SK-N-SH (cell line): ENCODE measurements at regions not wholly inside any gene's neighbourhood (a gene's known extent, or its start where the extent isn't known, plus 50 kb on each side); places are given as distances from the start of the nearest gene placed in this dataset.

Experiments used
- CTCF ChIA-PET: fragments of 300-600, 350-600 bp; formaldehyde crosslinking; extraction: SDS; loops from one replicate; lab custom pipeline; 2021; lab: Yijun Ruan, JAX
- POLR2A ChIA-PET: fragments of 350-600 bp; sonication (Branson Sonifier 250); formaldehyde crosslinking; extraction: SDS; loops from one replicate; lab custom pipeline; 2020; ENCODE audit warnings: antibody characterized with exemption, inconsistent platforms; lab: Yijun Ruan, JAX
- DNase-seq: peaks from one replicate; pipeline ENCODE4 v3.0.0; 2012
- H2AFZ ChIP-seq: fragments of 200-600 bp; sonication (generic); 2 replicates; pipeline ENCODE4 v1.8.1; 2016; ENCODE audit warnings: antibody characterized with exemption, mild to moderate bottlenecking, low read depth
- H3F3A ChIP-seq: fragments of 200-600 bp; sonication (generic); replicated peaks from 2 replicates; pipeline ENCODE3; 2016; ENCODE audit warnings: antibody characterized with exemption, mild to moderate bottlenecking; ENCODE audit not compliant: insufficient read depth
- H3K27ac ChIP-seq, 2 experiments: fragments of 200-500 bp in 1 of 2; fragments of 200-600 bp in 1 of 2; sonication (Bioruptor generic) in 1 of 2; sonication (generic), shearing (Covaris generic) in 1 of 2; 2 replicates each; pipeline versions ENCODE4 v1.5.1 to v1.6.1; 2014 to 2016; ENCODE audit warnings: low read depth in 2 of 2, inconsistent platforms in 1 of 2, low read length in 1 of 2, mild to moderate bottlenecking in 1 of 2, mixed read lengths in 1 of 2
- H3K27me3 ChIP-seq: fragments of 200-600 bp; sonication (generic), shearing (Covaris generic); 2 replicates; pipeline ENCODE4 v1.6.1; 2016; ENCODE audit warnings: mixed run types; ENCODE audit not compliant: insufficient read depth
- H3K36me3 ChIP-seq, 2 experiments: fragments of 200-500 bp in 1 of 2; fragments of 200-600 bp in 1 of 2; sonication (Bioruptor generic) in 1 of 2; sonication (generic) in 1 of 2; replicated peaks in 1 of 2; 2 replicates each; pipeline versions ENCODE3 to v1.5.1; 2014 to 2016; ENCODE audit warnings: low read length in 1 of 2, mild to moderate bottlenecking in 1 of 2; ENCODE audit not compliant: insufficient read depth in 2 of 2, control insufficient read depth in 1 of 2
- H3K4me1 ChIP-seq, 2 experiments: fragments of 200-500 bp in 1 of 2; fragments of 200-600 bp in 1 of 2; sonication (Bioruptor generic) in 1 of 2; sonication (generic), shearing (Covaris generic) in 1 of 2; 2 replicates each; pipeline versions ENCODE4 v1.5.1 to v1.6.1; 2014 to 2016; ENCODE audit warnings: low read depth in 1 of 2, low read length in 1 of 2, mixed run types in 1 of 2; ENCODE audit not compliant: insufficient read depth in 2 of 2, control insufficient read depth in 1 of 2
- H3K4me2 ChIP-seq: fragments of 200-600 bp; sonication (generic), shearing (Covaris generic); 2 replicates; pipeline ENCODE4 v1.6.1; 2017; ENCODE audit warnings: mixed run types
- H3K4me3 ChIP-seq, 2 experiments: fragments of 200-500 bp in 1 of 2; fragments of 200-600 bp in 1 of 2; sonication (Bioruptor generic) in 1 of 2; sonication (generic), shearing (Covaris generic) in 1 of 2; 2 replicates each; pipeline versions ENCODE4 v1.5.1 to v1.8.1; 2014 to 2016; ENCODE audit warnings: low read depth in 2 of 2, inconsistent platforms in 1 of 2, low read length in 1 of 2, mild to moderate bottlenecking in 1 of 2, mixed read lengths in 1 of 2, moderate library complexity in 1 of 2
- H3K79me2 ChIP-seq: fragments of 200-600 bp; sonication (generic); 2 replicates; pipeline ENCODE4 v1.8.1; 2017; ENCODE audit warnings: mild to moderate bottlenecking; ENCODE audit not compliant: insufficient read depth
- H3K9ac ChIP-seq: fragments of 200-600 bp; sonication (generic); 2 replicates; pipeline ENCODE4 v1.6.1; 2017; ENCODE audit warnings: mixed run types
- H3K9me2 ChIP-seq: fragments of 200-600 bp; sonication (generic); 2 replicates; pipeline ENCODE4 v1.6.1; 2017; ENCODE audit warnings: mixed run types
- H3K9me3 ChIP-seq: fragments of 200-600 bp; sonication (generic); 2 replicates; pipeline ENCODE4 v1.6.1; 2017; ENCODE audit warnings: mixed run types, mild to moderate bottlenecking, moderate library complexity
- H4K20me1 ChIP-seq: fragments of 200-600 bp; sonication (generic); 2 replicates; pipeline ENCODE4 v1.6.1; 2017; ENCODE audit warnings: mild to moderate bottlenecking, mixed run types; ENCODE audit not compliant: insufficient read depth
- CTCF ChIP-seq: fragments of 200-600 bp; sonication (generic); IDR thresholded peaks from 2 replicates; pipeline ENCODE4 v1.6.1; 2017; ENCODE audit warnings: antibody characterized with exemption, mild to moderate bottlenecking, moderate library complexity
- ELF1 ChIP-seq: IDR thresholded peaks from 2 replicates; pipeline ENCODE4 v1.4.0; 2012
- EP300 ChIP-seq, 2 experiments: IDR thresholded peaks; 2 replicates each; pipeline versions ENCODE4 v1.4.0 to v1.6.1; 2012; ENCODE audit warnings: borderline replicate concordance in 1 of 2, low read depth in 1 of 2, low read length in 1 of 2
- GATA2 ChIP-seq: sonication (generic); formaldehyde crosslinking; IDR thresholded peaks from 2 replicates; pipeline ENCODE4 v1.5.0; 2020; ENCODE audit warnings: mild to moderate bottlenecking, missing genetic modification reagents
- MEF2A ChIP-seq: IDR thresholded peaks from 2 replicates; pipeline ENCODE4 v1.4.0; 2012; ENCODE audit warnings: low read depth, borderline replicate concordance
- POLR2AphosphoS5 ChIP-seq: IDR thresholded peaks from 2 replicates; pipeline ENCODE4 v1.6.1; 2012; ENCODE audit warnings: low read depth, low read length
- RAD21 ChIP-seq: IDR thresholded peaks from 2 replicates; pipeline ENCODE4 v1.6.1; 2012; ENCODE audit warnings: mild to moderate bottlenecking, low read length
- REST ChIP-seq: IDR thresholded peaks from 2 replicates; pipeline ENCODE4 v1.6.1; 2012; ENCODE audit warnings: mild to moderate bottlenecking, low read depth, low read length, moderate library complexity
- RXRA ChIP-seq: IDR thresholded peaks from 2 replicates; pipeline ENCODE4 v1.4.0; 2012; ENCODE audit warnings: low read depth, mild to moderate bottlenecking, borderline replicate concordance
- SIN3A ChIP-seq: IDR thresholded peaks from 2 replicates; pipeline ENCODE4 v1.6.1; 2012; ENCODE audit warnings: low read depth, mild to moderate bottlenecking, low read length, moderate library complexity, borderline replicate concordance
- SMC3 ChIP-seq: IDR thresholded peaks from 2 replicates; pipeline ENCODE4 v1.6.1; 2012; ENCODE audit warnings: low read depth, low read length, improper control_type of control experiment
- TEAD4 ChIP-seq: IDR thresholded peaks from 2 replicates; pipeline ENCODE4 v1.4.0; 2012; ENCODE audit warnings: mild to moderate bottlenecking, borderline replicate concordance; ENCODE audit not compliant: insufficient read depth
- USF1 ChIP-seq: IDR thresholded peaks from 2 replicates; pipeline ENCODE4 v1.4.0; 2012; ENCODE audit warnings: low read depth, borderline replicate concordance
- YY1 ChIP-seq: IDR thresholded peaks from 2 replicates; pipeline ENCODE4 v1.4.0; 2012; ENCODE audit warnings: low read depth, mild to moderate bottlenecking
- WGBS: methylation state at CpG from one replicate; pipeline ENCODE4 v1.1.6; 2017; ENCODE audit warnings: low lambda C conversion rate; 5-methylcytosine and 5-hydroxymethylcytosine counted together

- Histone ChIP-seq H3K4me3 (no peak overlapping the region), H3K4me2 (no peak overlapping the region), H2AFZ (no peak overlapping the region), H3K36me3 (no peaks in the 10 kb centered on the region), H3F3A (no peaks in the 10 kb centered on the region), H4K20me1 (no peaks in the 10 kb centered on the region), H3K9me3 (no peaks in the 10 kb centered on the region), H3K79me2 (no peaks in the 10 kb centered on the region), H3K4me1 (no peaks in the 10 kb centered on the region), H3K9ac (no peak overlapping the region), H3K27me3 (no peaks in the 10 kb centered on the region), H3K9me2 (no peaks in the 10 kb centered on the region), H3K27ac (no peak overlapping the region)
- ChIA-PET POLR2A (no interaction called here), CTCF (no interaction called here)
- TF ChIP-seq EP300 (IDR thresholded peaks at IDR 0.05; ENCODE audit: borderline replicate concordance in 1 of 2, low read depth in 1 of 2, low read length in 1 of 2): no peak
- TF ChIP-seq YY1: no peak
- TF ChIP-seq USF1: no peak
- TF ChIP-seq GATA2: no peak
- no peak for TF ChIP-seq MEF2A
- no peak for TF ChIP-seq REST
- no peak for TF ChIP-seq SMC3
- TF ChIP-seq POLR2AphosphoS5: no peak
- no peak for TF ChIP-seq ELF1
- 38% methylated on average over 3 of the region's 3 CpGs for WGBS
- no peak for DNase-seq
Measured at GRCh38 chr6:85764844-85765243, 122.2 kb upstream of the SYNCRIP start.

GRCh38 chr6:85756982-85757381 is 114.3 kb upstream of the SYNCRIP start:
- H3K4me2 ChIP-seq: no peak overlapping the region
- H3K4me3 ChIP-seq: no peak overlapping the region
- H3K9me3 ChIP-seq: no peaks in the 10 kb centered on the region
- no peak overlapping the region for H2AFZ ChIP-seq
- no peaks in the 10 kb centered on the region for H3K27me3 ChIP-seq
- no peaks in the 10 kb centered on the region; a peak in 2 of 4 replicates for H3K4me1 ChIP-seq
- peak overlapping the region in 1 of 2 experiments; percentile 17; a peak in 1 of 4 replicates for H3K27ac ChIP-seq
- no peak for TF ChIP-seq RXRA
- peak; percentile 78 for TF ChIP-seq RAD21
- no peak for TF ChIP-seq TEAD4
- no peak for TF ChIP-seq GATA2
- peak; percentile 62 for TF ChIP-seq CTCF
- TF ChIP-seq SMC3: peak; percentile 22; the same call in 1 of the 2 replicates
- TF ChIP-seq SIN3A: no peak
- TF ChIP-seq, all 33 proteins: peak for 3
- H4K20me1 ChIP-seq: no peaks in the 10 kb centered on the region
- H3F3A ChIP-seq: no peaks in the 10 kb centered on the region
- DNase-seq: peak; percentile 25
- POLR2A ChIA-PET: no interaction called here
- H3K36me3 ChIP-seq: no peaks in the 10 kb centered on the region
- CTCF ChIA-PET: interaction anchor here (1.0 to 1.3 kb wide), 5 partner anchors 9 to 1272 kb away, joined by 3 to 7 read pairs (median 3); no protein-coding TSS in a partner anchor
- H3K79me2 ChIP-seq: no peaks in the 10 kb centered on the region
- no peaks in the 10 kb centered on the region for H3K9me2 ChIP-seq
- no peak overlapping the region for H3K9ac ChIP-seq
